H1 (cell line): ENCODE measurements at regions not wholly inside any gene's neighbourhood (a gene's known extent, or its start where the extent isn't known, plus 50 kb on each side); places are given as distances from the start of the nearest gene placed in this dataset.
A peak's percentile ranks its signal among the peaks of the same experiment; 100 is the strongest.

Experiments
- CHD2 ChIP-seq: IDR thresholded peaks from 2 replicates; pipeline ENCODE4 v1.6.1; 2012; ENCODE audit warnings: low read length, improper control_type of control experiment
- CREB1 ChIP-seq: IDR thresholded peaks from 2 replicates; pipeline ENCODE4 v1.6.1; 2012; ENCODE audit warnings: inconsistent platforms
- CTCF ChIP-seq, 3 experiments: IDR thresholded peaks; 1 replicate in 2 of 3; 2 replicates in 1 of 3; pipeline versions ENCODE4 v1.5.1 to v1.6.1; 2011; ENCODE audit warnings: low read length in 3 of 3, mild to moderate bottlenecking in 3 of 3, inconsistent platforms in 2 of 3, low read depth in 1 of 3, moderate library complexity in 1 of 3; ENCODE audit not compliant: insufficient read depth in 1 of 3; ENCODE audit errors: control extremely low read depth in 1 of 3
- EZH2 ChIP-seq: fragments of 200-600 bp; sonication (generic); IDR thresholded peaks from 2 replicates; pipeline ENCODE4 v1.7.1; 2012; ENCODE audit warnings: low read depth, mild to moderate bottlenecking, moderate library complexity, low read length, inconsistent platforms; ENCODE audit not compliant: severe bottlenecking
- HDAC2 ChIP-seq, 2 experiments: fragments of 300-600 bp in 1 of 2; sonication (generic) in 1 of 2; IDR thresholded peaks; 2 replicates each; pipeline ENCODE4 v1.6.1; 2011 to 2012; ENCODE audit warnings: low read depth in 2 of 2, low read length in 2 of 2, mild to moderate bottlenecking in 2 of 2, moderate library complexity in 2 of 2, borderline replicate concordance in 1 of 2, inconsistent platforms in 1 of 2
- JUND ChIP-seq: IDR thresholded peaks from 2 replicates; pipeline ENCODE4 v1.6.1; 2011; ENCODE audit warnings: mild to moderate bottlenecking, improper control_type of control experiment, low read length
- NANOG ChIP-seq: IDR thresholded peaks from 2 replicates; pipeline ENCODE4 v1.6.1; 2011; ENCODE audit warnings: low read length, low read depth, mild to moderate bottlenecking, inconsistent platforms; ENCODE audit not compliant: insufficient read depth, poor library complexity, severe bottlenecking
- POU5F1 ChIP-seq: IDR thresholded peaks from 2 replicates; pipeline ENCODE4 v1.6.1; 2011; ENCODE audit warnings: low read depth, mild to moderate bottlenecking, low read length, moderate library complexity
- SIRT6 ChIP-seq: IDR thresholded peaks from one replicate; pipeline ENCODE4 v1.7.1; 2012; ENCODE audit warnings: low read length, inconsistent platforms
- TAF1 ChIP-seq: IDR thresholded peaks from 2 replicates; pipeline ENCODE4 v1.6.1; 2011; ENCODE audit warnings: mild to moderate bottlenecking, low read depth, low read length
- YY1 ChIP-seq: IDR thresholded peaks from 2 replicates; pipeline ENCODE4 v1.6.1; 2011; ENCODE audit warnings: low read depth, mild to moderate bottlenecking, low read length

- peak; percentile 21 to 46 (median 32) for TF ChIP-seq CTCF (IDR thresholded peaks at IDR 0.05; ENCODE audit: control extremely low read depth in 1 of 3, insufficient read depth in 1 of 3, low read depth in 1 of 3, low read length in 3 of 3)
- TF ChIP-seq POU5F1 = no peak
- TF ChIP-seq YY1 = no peak
- no peak for TF ChIP-seq EZH2
- no peak for TF ChIP-seq HDAC2 (IDR thresholded peaks at IDR 0.05; ENCODE audit: borderline replicate concordance in 1 of 2, low read depth in 2 of 2, low read length in 2 of 2)
- TF ChIP-seq CREB1 = no peak
- TF ChIP-seq TAF1 = no peak
- no peak for TF ChIP-seq JUND
- no peak for TF ChIP-seq NANOG
- no peak for TF ChIP-seq SIRT6
- TF ChIP-seq CHD2 = no peak
These were observed 225.0 kb upstream of the SALL1 start for GRCh38 chr16:51376080-51376479.
